ENCODE measurements at regions not wholly inside any gene's neighbourhood (a gene's known extent, or its start where the extent isn't known, plus 50 kb on each side); places are given as distances from the start of the nearest gene placed in this dataset.
"Not testable (repeated sequence)": the region's sequence is repeated elsewhere in the genome, so short reads cannot be mapped to it uniquely, and the experiment has no call there.

DNA sequence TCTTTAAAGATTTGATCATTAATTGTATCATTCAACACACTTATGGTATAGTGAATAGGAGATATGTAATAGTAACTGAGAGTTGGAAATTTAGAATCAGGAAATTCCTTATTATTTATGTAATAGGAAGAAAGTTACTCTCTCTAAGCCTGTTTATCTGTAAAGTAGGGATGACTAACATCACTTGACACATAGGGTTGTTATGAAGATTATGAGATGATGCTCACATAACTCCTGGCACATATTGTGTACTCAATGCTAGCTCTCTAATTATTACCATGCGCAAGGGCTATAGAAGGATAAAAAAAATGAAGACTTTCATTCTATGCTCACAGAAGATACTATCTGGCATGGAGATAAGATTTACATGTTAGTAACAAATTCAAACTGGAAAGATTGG, 149.9 kb downstream of the ISOC1 start:
- Mint-ChIP-seq H3K27ac (no peak overlapping the region), H3K4me3 (no peak overlapping the region), H3K9me3 (peaks cover 7% of the 10 kb centered on the region), H3K36me3 (peaks cover 4% of the 10 kb centered on the region), H3K4me1 (ENCODE audit: low read depth in 2 of 2) (no peaks in the 10 kb centered on the region), H3K27me3 (no peaks in the 10 kb centered on the region)
- DNase-seq (ENCODE audit: low spot score) (no peak), ATAC-seq (no peak)

DNA sequence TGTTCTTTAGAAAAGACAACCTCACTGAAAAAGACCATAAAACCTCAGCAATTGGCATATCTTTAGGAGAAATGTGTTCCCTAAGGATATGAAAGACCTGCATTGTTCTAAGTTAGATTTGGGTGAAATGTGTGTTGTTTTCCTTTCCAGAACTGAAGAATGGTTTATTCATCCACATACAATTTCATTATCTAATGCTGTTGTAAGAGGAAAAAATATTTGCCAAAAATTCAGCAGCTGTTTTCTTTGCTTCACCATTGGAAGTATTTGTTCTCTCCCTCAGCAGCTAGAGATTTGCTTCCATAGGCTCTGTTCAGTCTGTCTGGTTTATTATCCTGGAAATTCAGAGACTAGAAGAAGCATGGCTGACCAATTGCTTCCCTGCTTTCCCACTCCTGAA, 150.9 kb downstream of the ISOC1 start:
- no peak overlapping the region for H3K4me3 Mint-ChIP-seq
- H3K27me3 Mint-ChIP-seq = no peaks in the 10 kb centered on the region
- H3K4me1 Mint-ChIP-seq (ENCODE audit: low read depth in 2 of 2) = no peaks in the 10 kb centered on the region

DNA sequence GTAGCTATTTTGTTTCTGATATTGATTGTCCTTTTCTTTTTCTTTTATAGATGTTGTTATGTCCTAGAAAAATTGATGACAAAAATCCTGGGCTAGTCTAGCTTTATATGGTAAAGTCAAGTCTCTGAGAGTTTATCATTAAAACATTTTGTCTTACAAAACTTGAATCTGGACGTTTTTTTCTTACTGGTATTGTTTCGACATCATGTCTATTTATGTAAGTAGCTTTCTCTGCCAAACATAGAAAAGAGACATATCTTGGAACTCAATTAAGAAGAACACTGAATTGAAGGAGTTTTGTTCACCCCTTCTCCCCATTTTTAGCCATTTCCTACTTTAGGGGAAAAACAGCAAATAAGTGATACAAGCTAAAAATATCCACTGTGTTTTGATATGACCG, 151.5 kb downstream of the ISOC1 start:
- no peak for ATAC-seq
- Mint-ChIP-seq H3K27ac (no peak overlapping the region), H3K9me3 (peaks cover 10% of the 10 kb centered on the region), H3K4me1 (ENCODE audit: low read depth in 2 of 2) (no peaks in the 10 kb centered on the region), H3K4me3 (no peak overlapping the region), H3K27me3 (no peaks in the 10 kb centered on the region), H3K36me3 (peaks cover 4% of the 10 kb centered on the region)
- DNase-seq (ENCODE audit: low spot score) = no peak

More for the DNA sequence above, 150.9 kb downstream of the ISOC1 start:
- Mint-ChIP-seq H3K36me3 (peaks cover 4% of the 10 kb centered on the region), H3K27ac (no peak overlapping the region), H3K9me3 (peaks cover 7% of the 10 kb centered on the region)
- no peak for DNase-seq (ENCODE audit: low spot score)
- ATAC-seq = no peak

DNA sequence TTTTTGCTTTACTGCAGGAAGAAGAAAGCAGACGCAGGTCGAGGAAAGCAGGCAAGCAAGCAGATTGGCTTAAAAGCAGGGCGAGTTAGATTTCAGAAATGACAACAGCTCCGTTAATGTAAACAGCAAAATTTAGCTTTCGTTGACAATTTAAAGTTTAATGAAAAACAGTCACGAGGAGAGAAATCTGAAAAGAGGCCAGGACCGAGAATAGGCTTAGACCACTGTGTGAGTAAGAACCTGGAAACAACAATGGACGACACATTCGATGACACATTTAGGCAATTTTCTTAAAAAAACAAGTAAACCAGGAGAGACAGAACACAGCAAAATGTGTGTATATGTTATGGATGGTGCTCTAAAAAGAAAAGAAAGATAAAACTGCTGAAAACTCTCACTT, 155.3 kb downstream of the ISOC1 start:
- Mint-ChIP-seq H3K27me3 (no peaks in the 10 kb centered on the region), H3K4me3 (no peak overlapping the region), H3K4me1 (ENCODE audit: low read depth in 2 of 2) (no peaks in the 10 kb centered on the region), H3K36me3 (peaks cover 11% of the 10 kb centered on the region), H3K27ac (no peak overlapping the region), H3K9me3 (peaks cover 22% of the 10 kb centered on the region)
- no peak for DNase-seq (ENCODE audit: low spot score)
- no peak for ATAC-seq

DNA sequence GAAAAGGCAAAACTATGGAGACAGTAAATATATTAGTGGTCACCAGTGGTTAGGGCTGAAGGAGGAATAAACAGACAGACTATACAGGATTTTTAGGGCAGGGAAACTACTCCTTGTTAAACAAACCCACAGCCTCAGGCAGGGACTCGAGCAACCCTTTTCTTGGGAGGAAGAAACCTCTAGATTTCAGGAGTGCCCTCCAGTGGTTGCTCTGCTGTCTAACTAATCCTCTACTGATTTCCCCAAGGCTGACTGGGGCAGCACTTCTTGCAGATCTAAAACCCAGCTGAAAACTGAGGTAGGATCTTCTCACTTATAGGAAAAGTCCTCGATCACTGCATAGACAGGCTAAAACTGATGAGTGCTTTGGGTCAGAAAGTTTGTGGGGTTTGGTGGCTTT, 176.8 kb downstream of the ISOC1 start:
- H3K4me3 Mint-ChIP-seq = no peak overlapping the region
- no peak overlapping the region for H3K27ac Mint-ChIP-seq
- no peak for DNase-seq (ENCODE audit: low spot score)
- H3K4me1 Mint-ChIP-seq (ENCODE audit: low read depth in 2 of 2) = no peaks in the 10 kb centered on the region
- no peaks in the 10 kb centered on the region for H3K36me3 Mint-ChIP-seq
- peaks cover 10% of the 10 kb centered on the region for H3K9me3 Mint-ChIP-seq
- H3K27me3 Mint-ChIP-seq = no peaks in the 10 kb centered on the region
- ATAC-seq = no peak

DNA sequence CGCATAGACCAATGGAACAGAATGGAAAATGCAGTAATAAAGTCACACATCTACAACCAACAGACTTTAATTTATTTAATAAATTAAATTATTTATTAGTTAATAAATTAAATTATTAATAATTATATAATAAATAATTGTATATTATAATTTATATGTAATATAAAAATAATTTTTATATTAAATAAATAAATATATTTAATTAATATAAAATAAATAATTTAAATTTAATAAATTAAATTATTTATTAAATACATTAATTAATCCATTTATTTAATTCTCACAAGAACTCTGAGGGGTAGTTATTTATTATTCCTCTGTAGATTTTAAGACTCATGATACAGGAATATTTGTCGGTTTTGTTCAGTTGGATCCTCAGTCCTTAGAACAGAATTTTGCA, 176.1 kb upstream of the ADAMTS19 start:
- Mint-ChIP-seq H3K4me1 (ENCODE audit: low read depth in 2 of 2) (no peaks in the 10 kb centered on the region), H3K36me3 (peaks cover 16% of the 10 kb centered on the region), H3K4me3 (no peak overlapping the region), H3K27me3 (no peaks in the 10 kb centered on the region), H3K9me3 (peaks cover 23% of the 10 kb centered on the region), H3K27ac (no peak overlapping the region)
- ATAC-seq = no peak
- no peak for DNase-seq (ENCODE audit: low spot score)

DNA sequence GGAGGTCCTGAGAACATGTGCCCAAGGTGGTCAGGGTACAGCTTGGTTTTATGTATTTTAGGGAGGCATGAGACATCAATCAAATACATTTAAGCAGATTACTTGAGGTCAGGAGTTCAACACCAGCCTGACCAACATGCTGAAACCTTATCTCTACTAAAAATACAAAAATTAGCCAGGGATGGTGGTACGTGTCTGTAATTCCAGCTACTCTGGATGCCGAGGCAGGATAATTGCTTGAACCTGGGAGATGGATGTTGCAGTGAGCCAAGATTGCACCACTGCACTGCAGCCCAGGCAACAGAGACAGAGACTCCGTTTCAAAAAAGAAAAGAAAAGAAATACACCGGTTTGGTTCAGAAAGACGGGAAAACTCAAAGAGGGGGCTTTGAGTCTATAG, 165.9 kb upstream of the ADAMTS19 start:
- H3K27ac Mint-ChIP-seq; DNase-seq (ENCODE audit: low spot score); H3K27me3 Mint-ChIP-seq; H3K4me3 Mint-ChIP-seq; H3K4me1 Mint-ChIP-seq (ENCODE audit: low read depth in 2 of 2); H3K9me3 Mint-ChIP-seq; ATAC-seq; H3K36me3 Mint-ChIP-seq: not testable (repeated sequence)

DNA sequence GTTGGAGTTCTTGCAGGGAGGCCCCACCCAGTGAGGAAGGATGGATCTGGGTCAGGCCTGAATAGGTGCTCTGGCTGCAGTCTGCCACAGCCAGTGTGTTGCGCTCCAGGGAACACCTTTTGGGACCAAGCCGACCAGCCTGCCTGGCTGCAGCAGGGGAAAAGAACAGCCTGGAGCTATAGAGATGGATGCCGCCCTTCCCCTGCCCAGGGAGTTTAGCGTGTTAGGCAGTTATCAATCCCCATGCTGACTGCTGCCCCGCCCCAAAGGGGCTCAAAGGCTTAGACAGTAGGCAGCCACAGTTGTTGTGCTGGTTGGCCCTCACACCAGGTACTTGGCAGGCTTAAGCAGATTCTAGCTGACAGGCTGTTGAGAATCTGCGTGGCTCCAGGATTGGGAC, 153.4 kb upstream of the ADAMTS19 start:
- Mint-ChIP-seq H3K27ac (no peak overlapping the region), H3K9me3 (peaks cover 12% of the 10 kb centered on the region)

DNA sequence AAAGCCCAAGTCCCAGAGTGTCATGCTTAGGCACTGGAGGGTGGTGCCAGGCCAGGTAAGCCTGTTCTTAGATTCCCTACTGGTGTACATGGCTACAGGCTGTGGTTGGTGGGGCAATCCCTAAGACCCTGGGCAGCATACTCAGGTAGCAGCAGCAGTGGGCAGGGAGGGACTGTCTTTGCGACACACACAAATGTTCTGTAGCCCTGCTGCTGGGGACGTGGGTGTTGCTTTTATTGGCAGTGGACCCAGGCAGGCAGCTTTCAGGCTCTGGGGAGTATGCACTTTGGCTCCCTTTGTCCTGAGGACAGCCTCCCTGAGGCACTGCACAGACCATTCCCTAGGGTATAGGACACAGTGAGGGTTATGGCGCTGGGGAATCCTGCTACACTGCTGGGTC, 137.1 kb upstream of the ADAMTS19 start:
- no peak for ATAC-seq
- no peaks in the 10 kb centered on the region for H3K4me1 Mint-ChIP-seq (ENCODE audit: low read depth in 2 of 2)
- H3K27ac Mint-ChIP-seq = no peak overlapping the region
- peaks cover 13% of the 10 kb centered on the region for H3K36me3 Mint-ChIP-seq
- H3K9me3 Mint-ChIP-seq = peaks cover 21% of the 10 kb centered on the region
- no peak for DNase-seq (ENCODE audit: low spot score)
- H3K4me3 Mint-ChIP-seq = no peak overlapping the region
- no peaks in the 10 kb centered on the region for H3K27me3 Mint-ChIP-seq

More for the DNA sequence above, 153.4 kb upstream of the ADAMTS19 start:
- ATAC-seq (no peak), DNase-seq (ENCODE audit: low spot score) (no peak)
- Mint-ChIP-seq H3K4me1 (ENCODE audit: low read depth in 2 of 2) (no peaks in the 10 kb centered on the region), H3K36me3 (peaks cover 19% of the 10 kb centered on the region), H3K27me3 (no peaks in the 10 kb centered on the region), H3K4me3 (no peak overlapping the region)

DNA sequence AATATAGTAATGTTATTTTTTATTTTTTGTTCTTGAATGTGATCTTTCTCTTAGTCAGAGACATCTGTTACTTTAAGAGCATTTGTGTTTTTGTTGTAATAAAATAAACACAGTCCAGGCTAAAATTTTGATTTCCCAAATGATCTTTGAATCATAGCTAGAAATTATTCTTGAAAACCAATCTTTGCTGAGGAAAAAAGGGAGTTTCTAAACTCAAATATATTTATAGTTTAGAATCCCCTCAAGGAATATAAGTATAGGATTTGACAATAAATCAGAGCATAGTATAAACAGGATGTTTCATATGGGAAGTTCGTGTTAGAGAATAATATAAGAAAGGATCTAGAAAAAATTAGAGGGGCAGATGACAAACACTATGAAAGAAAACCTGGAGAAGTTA, 118.8 kb upstream of the ADAMTS19 start:
- no peak for DNase-seq (ENCODE audit: low spot score)
- Mint-ChIP-seq H3K4me1 (ENCODE audit: low read depth in 2 of 2) (no peaks in the 10 kb centered on the region), H3K36me3 (peaks cover 15% of the 10 kb centered on the region), H3K9me3 (peaks cover 37% of the 10 kb centered on the region), H3K27me3 (no peaks in the 10 kb centered on the region), H3K4me3 (no peak overlapping the region), H3K27ac (no peak overlapping the region)
- ATAC-seq = no peak

DNA sequence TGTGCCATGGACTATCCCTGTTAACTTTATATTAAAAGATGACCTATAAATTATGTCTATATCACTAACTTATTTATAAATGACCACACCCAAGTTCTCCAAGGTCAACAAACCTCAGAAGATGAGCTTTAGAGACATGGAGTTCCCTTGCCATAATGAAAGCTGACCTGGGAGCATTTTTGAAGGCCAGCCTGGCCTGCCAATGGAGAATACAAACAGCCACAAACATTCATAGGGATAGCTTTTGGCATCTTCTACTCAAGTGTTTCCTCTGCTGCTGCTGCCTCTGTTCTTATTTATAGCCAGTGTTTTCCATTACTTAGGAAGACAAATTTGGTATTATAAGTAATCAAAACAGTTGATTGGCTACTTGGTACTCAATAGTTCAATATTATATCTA, 117.3 kb upstream of the ADAMTS19 start:
- no peak for ATAC-seq
- Mint-ChIP-seq H3K9me3 (peaks cover 27% of the 10 kb centered on the region), H3K36me3 (peaks cover 15% of the 10 kb centered on the region), H3K27me3 (no peaks in the 10 kb centered on the region), H3K4me3 (no peak overlapping the region), H3K4me1 (ENCODE audit: low read depth in 2 of 2) (no peaks in the 10 kb centered on the region), H3K27ac (no peak overlapping the region)
- DNase-seq (ENCODE audit: low spot score) = no peak

DNA sequence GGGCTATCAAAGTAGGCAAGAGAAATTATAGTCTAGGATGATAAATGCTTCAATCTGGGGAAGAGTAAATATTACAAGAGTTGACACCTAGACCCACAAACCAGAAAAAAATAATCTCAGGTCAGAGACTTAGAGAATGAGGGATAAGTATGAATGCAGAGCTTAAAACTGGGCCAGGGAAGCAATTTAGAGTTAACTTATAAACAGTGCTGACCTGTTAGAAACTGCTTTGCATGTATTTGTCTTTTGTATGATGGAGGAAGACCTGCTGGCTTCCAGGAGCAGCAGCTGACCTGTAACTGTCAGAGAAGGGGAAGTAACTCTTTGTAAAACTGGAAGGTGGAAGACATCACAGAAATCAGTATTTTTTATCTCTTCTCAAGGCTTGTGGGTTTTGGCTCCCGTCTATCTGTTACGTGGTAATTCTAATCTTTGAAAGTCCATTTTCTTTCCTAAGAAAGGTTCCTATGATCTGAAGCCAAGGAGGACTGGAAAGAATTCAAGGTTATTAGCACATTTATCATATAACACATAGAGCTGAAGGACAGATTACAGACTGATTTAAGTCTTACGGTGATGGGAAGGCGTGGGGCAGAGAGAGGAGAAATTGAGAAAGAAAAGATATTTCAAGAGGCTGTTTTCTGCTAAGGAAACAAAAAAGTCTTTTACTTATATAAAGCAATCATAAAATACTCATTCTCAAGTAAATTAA, 114.7 kb upstream of the ADAMTS19 start:
- H3K4me3 Mint-ChIP-seq = no peak overlapping the region
- ATAC-seq (no peak), DNase-seq (ENCODE audit: low spot score) (no peak)
- H3K4me1 Mint-ChIP-seq (ENCODE audit: low read depth in 2 of 2) = no peaks in the 10 kb centered on the region
- H3K36me3 Mint-ChIP-seq = peaks cover 21% of the 10 kb centered on the region
- H3K27ac Mint-ChIP-seq = no peak overlapping the region
- H3K27me3 Mint-ChIP-seq = no peaks in the 10 kb centered on the region
- peaks cover 27% of the 10 kb centered on the region for H3K9me3 Mint-ChIP-seq

DNA sequence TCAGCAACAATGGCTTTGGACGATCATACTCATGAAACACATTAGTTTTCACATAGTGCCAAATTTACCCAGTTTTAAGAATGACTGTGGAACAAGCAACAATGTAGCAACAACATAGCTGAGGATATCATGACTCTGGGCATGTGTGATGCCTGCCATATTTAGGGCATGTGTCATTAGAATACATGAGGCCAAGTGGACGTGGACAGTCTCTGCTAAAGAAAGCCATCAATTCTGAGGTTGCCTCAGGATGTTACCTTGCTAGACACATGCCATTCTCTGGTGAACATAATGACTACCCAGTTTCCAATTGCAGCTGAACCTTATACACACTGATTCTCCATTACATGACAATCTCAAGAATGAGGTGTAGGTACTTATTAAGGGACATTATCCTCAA, 103.3 kb upstream of the ADAMTS19 start:
- Mint-ChIP-seq H3K36me3 (no peaks in the 10 kb centered on the region), H3K4me3 (no peak overlapping the region), H3K9me3 (peaks cover 5% of the 10 kb centered on the region), H3K4me1 (ENCODE audit: low read depth in 2 of 2) (no peaks in the 10 kb centered on the region), H3K27me3 (no peaks in the 10 kb centered on the region), H3K27ac (no peak overlapping the region)
- no peak for DNase-seq (ENCODE audit: low spot score)
- ATAC-seq = no peak

DNA sequence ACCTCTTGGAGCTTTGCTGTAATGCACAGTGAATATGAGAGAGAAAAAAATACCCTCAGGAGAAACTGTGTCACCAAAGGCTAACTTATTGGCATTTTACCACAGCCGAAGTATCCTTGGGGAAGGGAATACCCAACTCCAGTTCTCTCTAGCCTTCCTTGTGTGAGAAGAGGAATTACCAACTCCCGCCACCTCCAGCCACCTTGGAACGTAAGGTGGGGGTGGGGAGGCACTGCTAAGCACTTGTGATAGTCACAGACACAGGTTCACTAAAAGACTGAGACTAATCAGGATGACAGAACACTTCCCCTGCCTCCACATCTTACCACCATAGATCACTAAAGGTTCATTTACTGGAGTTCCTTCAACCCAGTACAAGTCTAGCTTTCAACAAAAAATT, 102.0 kb upstream of the ADAMTS19 start:
- H3K36me3 Mint-ChIP-seq = no peaks in the 10 kb centered on the region
- H3K9me3 Mint-ChIP-seq = peaks cover 5% of the 10 kb centered on the region
- DNase-seq (ENCODE audit: low spot score) = no peak
- ATAC-seq = no peak
- no peaks in the 10 kb centered on the region for H3K27me3 Mint-ChIP-seq
- no peaks in the 10 kb centered on the region for H3K4me1 Mint-ChIP-seq (ENCODE audit: low read depth in 2 of 2)
- no peak overlapping the region for H3K27ac Mint-ChIP-seq
- no peak overlapping the region for H3K4me3 Mint-ChIP-seq

DNA sequence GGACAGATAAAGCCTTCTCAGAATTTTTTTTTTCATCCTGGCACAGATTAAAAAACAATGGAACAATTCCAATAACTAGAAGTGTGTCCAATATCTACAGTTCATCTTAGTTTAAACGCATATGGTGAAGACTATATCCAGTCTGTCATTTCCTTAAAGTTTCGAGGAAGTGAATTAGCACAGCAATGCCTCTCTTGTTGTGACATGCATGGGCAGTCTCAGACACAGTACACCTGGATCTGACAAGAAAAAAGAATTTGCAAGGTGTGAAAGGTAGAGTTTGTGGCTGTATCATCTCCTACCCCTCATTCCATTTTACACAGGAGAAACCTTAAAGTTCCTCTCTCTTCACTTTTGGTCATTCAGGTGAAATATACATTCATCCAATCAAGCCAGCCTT, 100.6 kb upstream of the ADAMTS19 start:
- DNase-seq (ENCODE audit: low spot score) (no peak), ATAC-seq (no peak)
- no peak overlapping the region for H3K4me3 Mint-ChIP-seq
- H3K27ac Mint-ChIP-seq = no peak overlapping the region
- H3K27me3 Mint-ChIP-seq = no peaks in the 10 kb centered on the region
- no peaks in the 10 kb centered on the region for H3K36me3 Mint-ChIP-seq
- H3K9me3 Mint-ChIP-seq = peaks cover 2% of the 10 kb centered on the region
- no peaks in the 10 kb centered on the region for H3K4me1 Mint-ChIP-seq (ENCODE audit: low read depth in 2 of 2)
